ENCODE measurements at regions not wholly inside any gene's neighbourhood (a gene's known extent, or its start where the extent isn't known, plus 50 kb on each side); places are given as distances from the start of the nearest gene placed in this dataset.

DNA sequence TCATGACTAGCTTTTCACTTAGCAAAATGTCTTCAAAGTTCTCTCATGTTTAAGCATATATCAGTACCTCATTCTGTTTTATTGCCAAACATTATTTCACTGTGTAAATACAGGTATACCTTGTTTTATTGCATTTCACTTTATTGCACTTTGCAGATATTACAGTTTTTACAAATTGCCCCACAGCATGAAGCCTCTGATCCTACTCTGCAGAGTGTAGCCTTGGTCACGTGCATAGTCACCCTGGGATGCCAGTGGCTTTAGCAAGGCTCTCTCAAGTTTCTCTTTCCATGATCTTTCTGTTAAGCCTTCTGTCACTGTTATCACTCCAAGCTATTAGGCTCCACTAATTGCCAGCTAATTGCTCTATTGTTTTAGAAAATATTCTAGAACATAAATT is 182.2 kb upstream of the GRIA1 start:
- no peaks in the 10 kb centered on the region for H3K4me1 Mint-ChIP-seq (ENCODE audit: unreplicated experiment)
- H3K27ac Mint-ChIP-seq (ENCODE audit: unreplicated experiment) = no peak overlapping the region
- TF ChIP-seq, protein P1, sequence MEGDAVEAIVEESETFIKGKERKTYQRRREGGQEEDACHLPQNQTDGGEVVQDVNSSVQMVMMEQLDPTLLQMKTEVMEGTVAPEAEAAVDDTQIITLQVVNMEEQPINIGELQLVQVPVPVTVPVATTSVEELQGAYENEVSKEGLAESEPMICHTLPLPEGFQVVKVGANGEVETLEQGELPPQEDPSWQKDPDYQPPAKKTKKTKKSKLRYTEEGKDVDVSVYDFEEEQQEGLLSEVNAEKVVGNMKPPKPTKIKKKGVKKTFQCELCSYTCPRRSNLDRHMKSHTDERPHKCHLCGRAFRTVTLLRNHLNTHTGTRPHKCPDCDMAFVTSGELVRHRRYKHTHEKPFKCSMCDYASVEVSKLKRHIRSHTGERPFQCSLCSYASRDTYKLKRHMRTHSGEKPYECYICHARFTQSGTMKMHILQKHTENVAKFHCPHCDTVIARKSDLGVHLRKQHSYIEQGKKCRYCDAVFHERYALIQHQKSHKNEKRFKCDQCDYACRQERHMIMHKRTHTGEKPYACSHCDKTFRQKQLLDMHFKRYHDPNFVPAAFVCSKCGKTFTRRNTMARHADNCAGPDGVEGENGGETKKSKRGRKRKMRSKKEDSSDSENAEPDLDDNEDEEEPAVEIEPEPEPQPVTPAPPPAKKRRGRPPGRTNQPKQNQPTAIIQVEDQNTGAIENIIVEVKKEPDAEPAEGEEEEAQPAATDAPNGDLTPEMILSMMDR (IDR thresholded peaks at IDR 0.05; ENCODE audit: unreplicated experiment) = no peak
- H3K27me3 Mint-ChIP-seq (ENCODE audit: unreplicated experiment) = no peaks in the 10 kb centered on the region
- no peak overlapping the region for H3K4me3 Mint-ChIP-seq (ENCODE audit: unreplicated experiment)
- peaks cover 4% of the 10 kb centered on the region for H3K9me3 Mint-ChIP-seq (ENCODE audit: unreplicated experiment)
- DNase-seq (ENCODE audit: low spot score) = no peak
- H3K36me3 Mint-ChIP-seq (ENCODE audit: low read depth, unreplicated experiment) = peaks cover 3% of the 10 kb centered on the region

DNA sequence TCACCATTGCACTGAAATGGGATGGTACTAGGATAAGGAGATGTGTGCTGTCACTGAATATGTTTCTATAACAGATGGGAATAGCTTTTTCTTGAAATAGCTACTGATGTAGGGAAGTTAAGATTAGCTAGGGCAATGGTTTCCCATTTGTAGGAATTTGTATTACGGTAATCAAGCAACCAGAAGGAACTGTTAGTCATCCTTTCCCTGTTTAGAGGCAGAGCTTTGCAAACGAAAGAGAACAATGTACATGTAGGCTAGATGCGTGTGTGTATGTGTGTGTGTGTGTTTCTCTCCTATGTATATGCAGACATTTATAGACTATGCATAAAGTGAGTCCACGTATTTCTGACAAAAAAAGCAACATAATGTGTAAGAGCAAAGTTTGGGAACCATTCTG is 171.9 kb upstream of the GRIA1 start:
- no peak overlapping the region for H3K4me3 Mint-ChIP-seq (ENCODE audit: unreplicated experiment)
- no peaks in the 10 kb centered on the region for H3K36me3 Mint-ChIP-seq (ENCODE audit: low read depth, unreplicated experiment)
- no peak for DNase-seq (ENCODE audit: low spot score)
- H3K27me3 Mint-ChIP-seq (ENCODE audit: unreplicated experiment) = no peaks in the 10 kb centered on the region
- TF ChIP-seq, protein P1 (IDR thresholded peaks at IDR 0.05; ENCODE audit: unreplicated experiment) = no peak
- no peak overlapping the region for H3K27ac Mint-ChIP-seq (ENCODE audit: unreplicated experiment)
- H3K9me3 Mint-ChIP-seq (ENCODE audit: unreplicated experiment) = no peaks in the 10 kb centered on the region
- no peaks in the 10 kb centered on the region for H3K4me1 Mint-ChIP-seq (ENCODE audit: unreplicated experiment)

DNA sequence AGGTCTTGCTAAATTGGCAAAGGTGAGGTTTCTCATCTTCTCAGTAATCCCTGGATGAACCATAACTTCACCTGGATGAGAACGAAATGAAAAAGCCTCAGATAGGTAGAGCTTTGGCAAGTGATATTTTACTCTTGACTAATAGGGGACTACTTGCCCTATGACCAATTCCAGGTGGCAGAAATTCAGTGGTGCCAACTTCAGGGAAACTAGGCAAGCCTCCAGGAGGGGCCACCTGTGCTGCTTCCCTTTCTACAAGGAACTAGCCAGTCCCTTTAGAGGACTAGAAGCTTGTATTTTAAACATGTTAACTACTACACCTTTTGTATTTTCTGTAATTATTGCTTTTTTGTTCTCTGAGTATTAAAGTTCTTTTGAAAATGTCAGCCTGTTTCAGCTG is 169.0 kb upstream of the GRIA1 start:
- Mint-ChIP-seq H3K27me3 (ENCODE audit: unreplicated experiment) (no peaks in the 10 kb centered on the region), H3K4me1 (ENCODE audit: unreplicated experiment) (no peaks in the 10 kb centered on the region), H3K27ac (ENCODE audit: unreplicated experiment) (no peak overlapping the region), H3K9me3 (ENCODE audit: unreplicated experiment) (no peaks in the 10 kb centered on the region), H3K4me3 (ENCODE audit: unreplicated experiment) (no peak overlapping the region), H3K36me3 (ENCODE audit: low read depth, unreplicated experiment) (no peaks in the 10 kb centered on the region)
- TF ChIP-seq, protein P1 (IDR thresholded peaks at IDR 0.05; ENCODE audit: unreplicated experiment) = no peak
- no peak for DNase-seq (ENCODE audit: low spot score)

DNA sequence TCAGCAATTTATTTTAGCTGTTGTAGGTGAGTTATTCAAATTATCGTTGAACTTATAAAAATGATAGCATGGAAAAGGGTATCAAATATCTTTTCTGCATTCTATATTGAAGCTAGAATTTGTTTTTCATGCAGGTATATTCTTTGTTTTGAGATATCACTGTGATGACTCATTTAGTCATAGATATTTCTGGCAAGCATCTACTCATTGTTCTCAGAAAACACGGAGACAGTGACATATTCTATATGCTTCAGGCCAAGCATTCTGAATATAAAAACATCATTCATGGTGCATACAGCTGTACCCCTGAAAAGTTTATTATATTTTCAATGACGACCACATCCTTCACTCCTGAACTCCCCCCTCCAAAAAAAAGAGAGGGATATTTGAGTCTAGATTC is 150.3 kb upstream of the GRIA1 start:
- TF ChIP-seq, protein P1 (IDR thresholded peaks at IDR 0.05; ENCODE audit: unreplicated experiment) = no peak
- H3K36me3 Mint-ChIP-seq (ENCODE audit: low read depth, unreplicated experiment) = no peaks in the 10 kb centered on the region
- no peak overlapping the region for H3K27ac Mint-ChIP-seq (ENCODE audit: unreplicated experiment)
- H3K4me1 Mint-ChIP-seq (ENCODE audit: unreplicated experiment) = peaks cover 7% of the 10 kb centered on the region
- H3K9me3 Mint-ChIP-seq (ENCODE audit: unreplicated experiment) = no peaks in the 10 kb centered on the region
- no peaks in the 10 kb centered on the region for H3K27me3 Mint-ChIP-seq (ENCODE audit: unreplicated experiment)
- DNase-seq (ENCODE audit: low spot score) = no peak
- no peak overlapping the region for H3K4me3 Mint-ChIP-seq (ENCODE audit: unreplicated experiment)

DNA sequence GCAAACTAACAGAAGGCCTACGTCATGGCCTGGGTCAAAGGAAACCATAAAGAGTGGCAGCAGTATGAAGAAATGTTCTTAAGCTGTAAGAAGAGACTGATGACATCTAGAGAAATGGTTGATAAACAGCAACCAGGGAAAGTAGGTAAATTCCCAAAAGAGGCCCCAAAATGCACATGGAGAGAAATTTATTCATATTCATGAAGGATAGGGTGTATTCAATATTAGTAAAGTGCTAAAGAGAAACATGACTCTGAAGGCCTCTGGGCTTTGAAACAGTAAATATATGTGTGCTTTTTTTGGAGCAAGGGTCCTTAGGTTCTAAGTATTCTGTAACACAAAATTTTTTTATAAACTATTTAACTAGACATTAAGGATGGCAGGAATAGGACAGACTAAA is 149.7 kb upstream of the GRIA1 start:
- H3K36me3 Mint-ChIP-seq (ENCODE audit: low read depth, unreplicated experiment) = no peaks in the 10 kb centered on the region
- H3K27ac Mint-ChIP-seq (ENCODE audit: unreplicated experiment) = no peak overlapping the region
- DNase-seq (ENCODE audit: low spot score) = no peak
- H3K4me1 Mint-ChIP-seq (ENCODE audit: unreplicated experiment) = peaks cover 2% of the 10 kb centered on the region
- H3K4me3 Mint-ChIP-seq (ENCODE audit: unreplicated experiment) = no peak overlapping the region
- TF ChIP-seq, protein P1 (IDR thresholded peaks at IDR 0.05; ENCODE audit: unreplicated experiment) = no peak
- H3K27me3 Mint-ChIP-seq (ENCODE audit: unreplicated experiment) = no peaks in the 10 kb centered on the region
- no peaks in the 10 kb centered on the region for H3K9me3 Mint-ChIP-seq (ENCODE audit: unreplicated experiment)
